K562 (cell line): ENCODE measurements at regions not wholly inside any gene's neighbourhood (a gene's known extent, or its start where the extent isn't known, plus 50 kb on each side); places are given as distances from the start of the nearest gene placed in this dataset.

Experiments
- ATF3 ChIP-seq, 2 experiments: fragments of 450-650 bp in 1 of 2; sonication (generic) in 1 of 2; formaldehyde crosslinking in 1 of 2; IDR thresholded peaks in 1 of 2; conservative IDR thresholded peaks in 1 of 2; 2 replicates each; pipeline versions ENCODE4 v1.6.1 to v1.8.1; 2016 to 2023; ENCODE audit warnings: mild to moderate bottlenecking in 2 of 2, moderate library complexity in 2 of 2, inconsistent platforms in 1 of 2, missing genetic modification reagents in 1 of 2
- E2F8 ChIP-seq: fragments of 450-650 bp; IDR thresholded peaks from 2 replicates; pipeline ENCODE4 v1.7.1; 2018; ENCODE audit warnings: mild to moderate bottlenecking, low read depth; ENCODE audit not compliant: partially characterized antibody
- MAFG ChIP-seq: fragments of 450-650 bp; conservative IDR thresholded peaks from 2 replicates; pipeline ENCODE4 v1.6.1; 2016; ENCODE audit warnings: missing genetic modification characterization, missing compliant biosample characterization
- SRSF9 ChIP-seq: fragments of 200-400 bp; formaldehyde crosslinking; IDR thresholded peaks from 2 replicates; pipeline ENCODE4 v1.6.1; 2017; ENCODE audit warnings: low read depth, low read length, borderline replicate concordance
- ZFP30 ChIP-seq: fragments of 250-450 bp; sonication (Bioruptor Pico); IDR thresholded peaks from 2 replicates; pipeline ENCODE4 v1.8.0; 2022; ENCODE audit warnings: moderate library complexity, mild to moderate bottlenecking, inconsistent platforms, borderline replicate concordance
- ZNF551 ChIP-seq: fragments of 250-450 bp; sonication (Bioruptor Pico); IDR thresholded peaks from 2 replicates; pipeline ENCODE4 v1.5.0; 2021; ENCODE audit warnings: mild to moderate bottlenecking, moderate library complexity

- TF ChIP-seq MAFG (no peak), E2F8 (no peak), ATF3 (IDR thresholded peaks at IDR 0.05) (no peak), ATF3 (CRISPR knock-in tag; conservative IDR thresholded peaks at IDR 0.05) (no peak), SRSF9 (no peak), ZNF551 (no peak), ZFP30 (CRISPR knock-in tag) (no peak)
- TF ChIP-seq, all 486 proteins: peak for 8
Measured at GRCh38 chr11:114774599-114775361, 96.5 kb downstream of the NXPE2 start (continued).
